H1 (cell line): ENCODE measurements at regions not wholly inside any gene's neighbourhood (a gene's known extent, or its start where the extent isn't known, plus 50 kb on each side); places are given as distances from the start of the nearest gene placed in this dataset.

Experiments used
- CTCF ChIA-PET: fragments of 300-600 bp; sonication (Branson Sonifier 250); formaldehyde crosslinking; loops from one replicate; lab custom pipeline; 2021; ENCODE audit not compliant: partially characterized antibody; lab: Charles Lee
- POLR2A ChIA-PET: fragments of 300-600 bp; sonication (Branson Sonifier 250); formaldehyde crosslinking; loops from one replicate; lab custom pipeline; 2021; ENCODE audit warnings: inconsistent platforms; ENCODE audit not compliant: partially characterized antibody; lab: Charles Lee
- DNase-seq, 2 experiments: peaks; one replicate each; pipeline versions ENCODE4 v3.0.0 to v3.0.0-alpha.2; 2010 to 2022; ENCODE audit warnings: low spot score in 2 of 2, low read depth in 1 of 2, mixed read lengths in 1 of 2
- FAIRE-seq: peaks from 2 replicates; lab custom pipeline; 2011; peaks lifted over from hg19 to GRCh38; lab: Jason Lieb, UNC
- H2AFZ ChIP-seq: 2 replicates; pipeline ENCODE4 v1.8.1; 2012; ENCODE audit warnings: low read length, inconsistent platforms
- H2AK5ac ChIP-seq: 2 replicates; pipeline ENCODE4 v1.6.1; 2013; ENCODE audit warnings: low read depth, low read length
- H2BK120ac ChIP-seq: replicated peaks from 2 replicates; pipeline ENCODE3; 2013; ENCODE audit warnings: low read depth, low read length, inconsistent platforms
- H2BK12ac ChIP-seq: 2 replicates; pipeline ENCODE4 v1.6.1; 2013; ENCODE audit warnings: low read depth, low read length
- H2BK15ac ChIP-seq: 2 replicates; pipeline ENCODE4 v1.6.1; 2013; ENCODE audit warnings: low read length
- H2BK20ac ChIP-seq: 2 replicates; pipeline ENCODE4 v1.6.1; 2013; ENCODE audit warnings: low read length
- H2BK5ac ChIP-seq: 2 replicates; pipeline ENCODE4 v1.6.1; 2013; ENCODE audit warnings: low read depth, low read length
- H3K14ac ChIP-seq: 2 replicates; pipeline ENCODE4 v1.6.1; 2013; ENCODE audit warnings: inconsistent platforms; ENCODE audit not compliant: insufficient read length
- H3K18ac ChIP-seq: 2 replicates; pipeline ENCODE4 v1.6.1; 2013; ENCODE audit warnings: low read length; ENCODE audit errors: extremely low read depth
- H3K23ac ChIP-seq: 2 replicates; pipeline ENCODE4 v1.6.1; 2013; ENCODE audit warnings: inconsistent platforms; ENCODE audit not compliant: insufficient read length
- H3K23me2 ChIP-seq: 2 replicates; pipeline ENCODE4 v1.6.1; 2013; ENCODE audit warnings: low read depth, low read length
- H3K27ac ChIP-seq: 2 replicates; pipeline ENCODE4 v1.6.1; 2011; ENCODE audit warnings: low read depth, low read length, inconsistent platforms
- H3K27me3 ChIP-seq, 4 experiments: replicated peaks in 1 of 4; 1 replicate in 1 of 4; 2 replicates in 3 of 4; pipeline versions ENCODE4 v1.6.1 to v1.8.1; 2011 to 2013; ENCODE audit warnings: low read length in 3 of 4, mild to moderate bottlenecking in 3 of 4, inconsistent platforms in 2 of 4, mixed read lengths in 2 of 4, moderate library complexity in 1 of 4; ENCODE audit not compliant: control insufficient read depth in 3 of 4, insufficient read depth in 3 of 4; ENCODE audit errors: extremely low read depth in 1 of 4
- H3K36me3 ChIP-seq, 4 experiments: 2 replicates each; pipeline versions ENCODE4 v1.6.1 to v1.8.1; 2011 to 2013; ENCODE audit warnings: mild to moderate bottlenecking in 4 of 4, low read length in 3 of 4, moderate library complexity in 2 of 4, control low read depth in 1 of 4, inconsistent platforms in 1 of 4; ENCODE audit not compliant: insufficient read depth in 4 of 4, control insufficient read depth in 2 of 4
- H3K4ac ChIP-seq: replicated peaks from 2 replicates; pipeline ENCODE3; 2013; ENCODE audit warnings: low read length, low read depth, mixed read lengths, inconsistent platforms; ENCODE audit not compliant: insufficient read length
- H3K4me1 ChIP-seq, 4 experiments: replicated peaks in 1 of 4; 1 replicate in 1 of 4; 2 replicates in 3 of 4; pipeline versions ENCODE4 v1.6.1 to v1.8.1; 2011 to 2013; ENCODE audit warnings: low read length in 3 of 4, inconsistent platforms in 2 of 4, mixed read lengths in 1 of 4; ENCODE audit not compliant: insufficient read depth in 4 of 4, control insufficient read depth in 3 of 4
- H3K4me2 ChIP-seq, 2 experiments: 2 replicates each; pipeline versions ENCODE4 v1.6.1 to v1.8.1; 2011 to 2013; ENCODE audit warnings: low read depth in 2 of 2, low read length in 2 of 2, control low read depth in 1 of 2, inconsistent platforms in 1 of 2, mild to moderate bottlenecking in 1 of 2; ENCODE audit not compliant: insufficient read depth in 1 of 2
- H3K4me3 ChIP-seq, 4 experiments: fragments of 200-600, 300-600 bp in 1 of 4; sonication (generic), shearing (Covaris generic), sonication (Bioruptor Twin) in 1 of 4; 2 replicates each; pipeline versions ENCODE4 v1.5.1 to v1.8.1; 2011 to 2016; ENCODE audit warnings: low read length in 4 of 4, low read depth in 3 of 4, control low read depth in 2 of 4, inconsistent platforms in 2 of 4, mild to moderate bottlenecking in 2 of 4, mixed read lengths in 1 of 4, moderate library complexity in 1 of 4; ENCODE audit not compliant: insufficient read depth in 2 of 4; ENCODE audit errors: extremely low read depth in 1 of 4
- H3K56ac ChIP-seq: replicated peaks from 2 replicates; pipeline ENCODE3; 2013; ENCODE audit warnings: low read depth, mild to moderate bottlenecking, mixed read lengths, low read length, inconsistent platforms; ENCODE audit not compliant: insufficient read length
- H3K79me1 ChIP-seq: 2 replicates; pipeline ENCODE4 v1.6.1; 2013; ENCODE audit warnings: low read depth, low read length, control low read depth
- H3K79me2 ChIP-seq, 2 experiments: 2 replicates each; pipeline versions ENCODE4 v1.6.1 to v1.8.1; 2012 to 2013; ENCODE audit warnings: low read length in 2 of 2, mild to moderate bottlenecking in 2 of 2, inconsistent platforms in 1 of 2; ENCODE audit not compliant: insufficient read depth in 2 of 2, control insufficient read depth in 1 of 2
- H3K9ac ChIP-seq, 4 experiments: replicated peaks in 1 of 4; 1 replicate in 1 of 4; 2 replicates in 3 of 4; pipeline versions ENCODE4 v1.6.1 to v1.8.1; 2011 to 2013; ENCODE audit warnings: low read depth in 3 of 4, low read length in 3 of 4, control low read depth in 2 of 4, mild to moderate bottlenecking in 2 of 4, moderate library complexity in 2 of 4, inconsistent platforms in 1 of 4; ENCODE audit errors: extremely low read depth in 1 of 4
- H3K9me3 ChIP-seq, 2 experiments: 2 replicates each; pipeline versions ENCODE4 v1.6.1 to v1.8.1; 2012 to 2013; ENCODE audit warnings: mild to moderate bottlenecking in 2 of 2, moderate library complexity in 2 of 2, control low read depth in 1 of 2, inconsistent platforms in 1 of 2, low read depth in 1 of 2, low read length in 1 of 2, mixed read lengths in 1 of 2; ENCODE audit not compliant: insufficient read depth in 2 of 2
- H4K20me1 ChIP-seq, 2 experiments: replicated peaks in 1 of 2; 2 replicates each; pipeline versions ENCODE3 to v1.8.1; 2011 to 2013; ENCODE audit warnings: inconsistent platforms in 2 of 2, low read length in 2 of 2, mild to moderate bottlenecking in 1 of 2; ENCODE audit not compliant: insufficient read depth in 2 of 2, control insufficient read depth in 1 of 2
- H4K5ac ChIP-seq: 2 replicates; pipeline ENCODE4 v1.6.1; 2013; ENCODE audit warnings: low read length, low read depth, mixed read lengths, inconsistent platforms; ENCODE audit not compliant: insufficient read length
- H4K8ac ChIP-seq: 2 replicates; pipeline ENCODE4 v1.8.0; 2013; ENCODE audit warnings: mild to moderate bottlenecking, moderate library complexity, low read length, inconsistent platforms; ENCODE audit not compliant: insufficient read depth; ENCODE audit errors: extremely low read depth
- H4K91ac ChIP-seq: replicated peaks from 2 replicates; pipeline ENCODE3; 2013; ENCODE audit warnings: low read length, mixed read lengths, inconsistent platforms; ENCODE audit not compliant: insufficient read length
- KDM5A ChIP-seq: fragments of 200-600 bp; IDR thresholded peaks from 2 replicates; pipeline ENCODE4 v1.7.1; 2012; ENCODE audit warnings: mild to moderate bottlenecking, low read length, inconsistent platforms, mixed read lengths
- TBP ChIP-seq: IDR thresholded peaks from 2 replicates; pipeline ENCODE4 v1.6.1; 2011; ENCODE audit warnings: low read depth, low read length, improper control_type of control experiment
- WGBS, 2 experiments: shearing (Covaris generic) in 1 of 2; methylation state at CpG; one replicate each; pipeline versions ENCODE4 v1.1.6 to v1.1.7; 2013 to 2015; ENCODE audit warnings: low lambda C conversion rate in 2 of 2, mixed read lengths in 2 of 2, inconsistent platforms in 1 of 2, low coverage in 1 of 2, missing lambda C conversion rate in 1 of 2; ENCODE audit not compliant: insufficient replicate concordance in 2 of 2, insufficient coverage in 1 of 2, insufficient read length in 1 of 2; ENCODE audit errors: extremely low coverage in 1 of 2, missing lambda C conversion rate in 1 of 2; 5-methylcytosine and 5-hydroxymethylcytosine counted together

GRCh38 chr7:114766041-114766356, 155.9 kb upstream of the MDFIC start:
- H3K9ac ChIP-seq: no peak overlapping the region
- H3K23ac ChIP-seq: no peak overlapping the region
- no peak overlapping the region for H3K4ac ChIP-seq
- ChIA-PET CTCF (no interaction called here), POLR2A (no interaction called here)
- DNase-seq: no peak
- H2BK5ac ChIP-seq: no peak overlapping the region
- no peak overlapping the region for H2AK5ac ChIP-seq
- H3K14ac ChIP-seq: no peak overlapping the region
- H3K36me3 ChIP-seq: no peaks in the 10 kb centered on the region
- H3K4me2 ChIP-seq: no peak overlapping the region
- H3K56ac ChIP-seq: no peak overlapping the region
- no peak overlapping the region for H3K18ac ChIP-seq
- H3K4me3 ChIP-seq: no peak overlapping the region
- 99% methylated on average over 5 of the region's 5 CpGs; no CpG with 5 or more reads in 1 of the 2 experiments for WGBS, 2 experiments
- no peak overlapping the region for H2BK120ac ChIP-seq
- H2BK12ac ChIP-seq: no peak overlapping the region
- H2BK15ac ChIP-seq: no peak overlapping the region
- H3K4me1 ChIP-seq: no peaks in the 10 kb centered on the region
- H3K79me1 ChIP-seq: no peaks in the 10 kb centered on the region
- H4K8ac ChIP-seq: no peak overlapping the region
- H3K23me2 ChIP-seq: no peaks in the 10 kb centered on the region
- no peak overlapping the region for H3K27ac ChIP-seq
- H2BK20ac ChIP-seq: no peak overlapping the region
- H3K9me3 ChIP-seq: no peaks in the 10 kb centered on the region
- no peaks in the 10 kb centered on the region for H3K27me3 ChIP-seq
- H4K5ac ChIP-seq: no peak overlapping the region
- no peaks in the 10 kb centered on the region for H3K79me2 ChIP-seq
- no peak overlapping the region for H4K91ac ChIP-seq
- no peaks in the 10 kb centered on the region for H4K20me1 ChIP-seq
- H2AFZ ChIP-seq: no peak overlapping the region
- no peak for FAIRE-seq
- TF ChIP-seq KDM5A (no peak), TBP (no peak)
